ENCODE measurements at regions not wholly inside any gene's neighbourhood (a gene's known extent, or its start where the extent isn't known, plus 50 kb on each side); places are given as distances from the start of the nearest gene placed in this dataset.
A peak's percentile ranks its signal among the peaks of the same experiment; 100 is the strongest.

- intact Hi-C loops (cut with DNase I; ENCODE audit: low total_unique reads), result no loop called here
- Histone ChIP-seq H3K4me1 (no peaks in the 10 kb centered on the region), H3K27me3 (no peaks in the 10 kb centered on the region), H3K4me3 (no peak overlapping the region), H3K9me3 (peaks cover 0 to 18% (median 0%) of the 10 kb centered on the region in 4 donors), H3K36me3 (no peaks in the 10 kb centered on the region), H3K27ac (peak overlapping the region in 2 of 5 donors; percentile 73 to 78)
- WGBS, 5 donors, result 90 to 95% (median 93%) methylated on average over 8 to 9 of the region's 9 CpGs
- TF ChIP-seq CTCF (IDR thresholded peaks at IDR 0.05) (no peak), EP300 (IDR thresholded peaks at IDR 0.05) (no peak), POLR2AphosphoS5 (IDR thresholded peaks at IDR 0.05) (no peak), POLR2A (IDR thresholded peaks at IDR 0.05) (no peak)
- no peak for DNase-seq
Observed at GRCh38 chr11:122187373-122188165, 71.6 kb upstream of the BLID start.

GRCh38 chr11:122186439-122187080, 70.5 kb upstream of the BLID start:
- DNase-seq, result no peak
- H3K4me3 ChIP-seq, result no peak overlapping the region
- WGBS, 5 donors, result 41 to 74% (median 68%) methylated on average over 3 of the region's 3 CpGs
- peaks cover 0 to 5% (median 0%) of the 10 kb centered on the region in 4 donors for H3K4me1 ChIP-seq
- TF ChIP-seq CTCF (IDR thresholded peaks at IDR 0.05), result no peak
- TF ChIP-seq EP300 (IDR thresholded peaks at IDR 0.05), result no peak
- TF ChIP-seq POLR2AphosphoS5 (IDR thresholded peaks at IDR 0.05), result peak; percentile 36 to 71 (median 45)
- TF ChIP-seq POLR2A (IDR thresholded peaks at IDR 0.05), result no peak
- no peaks in the 10 kb centered on the region for H3K27me3 ChIP-seq
- peaks cover 0 to 18% (median 0%) of the 10 kb centered on the region in 4 donors for H3K9me3 ChIP-seq
- H3K27ac ChIP-seq, result peak overlapping the region in 3 of 5 donors; percentile 2 to 60 (median 36)
- intact Hi-C loops (cut with DNase I; ENCODE audit: low total_unique reads), result no loop called here
- no peaks in the 10 kb centered on the region for H3K36me3 ChIP-seq

- Histone ChIP-seq H3K27me3 (no peaks in the 10 kb centered on the region), H3K9me3 (peaks cover 0 to 18% (median 0%) of the 10 kb centered on the region in 4 donors), H3K4me1 (peaks cover 0 to 7% (median 3%) of the 10 kb centered on the region in 4 donors), H3K27ac (no peak overlapping the region), H3K36me3 (no peaks in the 10 kb centered on the region), H3K4me3 (no peak overlapping the region)
- no peak for DNase-seq
- TF ChIP-seq EP300 (IDR thresholded peaks at IDR 0.05) (no peak), POLR2AphosphoS5 (IDR thresholded peaks at IDR 0.05) (no peak), POLR2A (IDR thresholded peaks at IDR 0.05) (no peak), CTCF (IDR thresholded peaks at IDR 0.05) (no peak)
- intact Hi-C loops (cut with DNase I; ENCODE audit: low total_unique reads), result no loop called here
Observed at GRCh38 chr11:122183933-122184332, 67.9 kb upstream of the BLID start.

- H3K27ac ChIP-seq, result peak overlapping the region in 1 of 5 donors; percentile 48
- intact Hi-C loops (cut with DNase I; ENCODE audit: low total_unique reads), result no loop called here
Observed at GRCh38 chr11:122181893-122182292, 65.9 kb upstream of the BLID start.

More at GRCh38 chr11:122181893-122182292, 65.9 kb upstream of the BLID start:
- H3K9me3 ChIP-seq, result peaks cover 0 to 18% (median 0%) of the 10 kb centered on the region in 4 donors
- H3K27me3 ChIP-seq, result no peaks in the 10 kb centered on the region
- DNase-seq, result no peak
- 79 to 87% (median 81%) methylated on average over 1 of the region's 1 CpG for WGBS, 5 donors
- no peaks in the 10 kb centered on the region for H3K36me3 ChIP-seq
- peaks cover 0 to 7% (median 3%) of the 10 kb centered on the region in 4 donors for H3K4me1 ChIP-seq
- H3K4me3 ChIP-seq, result no peak overlapping the region
- TF ChIP-seq CTCF (IDR thresholded peaks at IDR 0.05) (no peak), POLR2A (IDR thresholded peaks at IDR 0.05) (no peak), POLR2AphosphoS5 (IDR thresholded peaks at IDR 0.05) (no peak), EP300 (IDR thresholded peaks at IDR 0.05) (no peak)

Data from stomach (tissue), 8 donors.